HG03439 (cell line): ENCODE measurements at regions not wholly inside any gene's neighbourhood (a gene's known extent, or its start where the extent isn't known, plus 50 kb on each side); places are given as distances from the start of the nearest gene placed in this dataset.

Experiments
- ATAC-seq: cut with Tn5 transposase; IDR thresholded peaks from one replicate; pipeline ENCODE4 v1.9.1; 2021; ENCODE audit warnings: mild to moderate bottlenecking, moderate library complexity; ENCODE audit not compliant: unreplicated experiment

DNA sequence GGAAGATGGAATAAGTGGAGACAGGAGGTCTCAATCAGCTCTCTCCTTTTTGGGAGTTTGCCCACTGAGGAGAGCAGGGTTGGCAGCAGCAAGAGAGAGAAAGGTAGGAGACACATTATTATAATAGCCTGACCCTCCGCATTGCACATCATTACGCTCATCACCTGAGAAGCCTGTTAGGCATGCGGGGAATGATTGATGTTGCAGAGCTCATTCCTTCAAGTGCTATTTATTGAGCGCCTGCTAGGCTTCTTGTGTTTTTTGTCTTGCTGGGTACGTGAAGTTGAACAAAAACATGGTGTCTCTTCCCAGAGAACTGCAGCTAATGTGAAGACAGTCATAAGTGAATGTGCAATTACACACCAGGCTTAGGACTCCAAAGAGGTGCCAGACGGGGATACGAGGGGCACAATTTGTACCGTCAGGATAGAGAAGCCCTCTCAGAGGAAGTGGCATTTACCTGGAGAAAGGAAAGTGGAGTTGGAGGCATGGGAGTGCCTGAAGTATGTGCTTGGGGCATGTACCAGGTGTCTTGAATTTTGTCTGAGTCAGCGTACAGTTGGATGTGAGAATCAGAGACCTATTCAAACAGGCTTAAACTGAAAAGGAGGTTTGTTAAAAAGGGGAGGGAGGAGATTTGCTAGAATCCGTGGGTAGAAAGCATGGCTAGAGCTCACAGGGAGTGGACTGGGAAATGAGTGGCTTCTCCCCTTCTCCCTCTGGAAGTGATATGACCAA is 90.2 kb upstream of the SOD3 start:
- no peak for ATAC-seq

DNA sequence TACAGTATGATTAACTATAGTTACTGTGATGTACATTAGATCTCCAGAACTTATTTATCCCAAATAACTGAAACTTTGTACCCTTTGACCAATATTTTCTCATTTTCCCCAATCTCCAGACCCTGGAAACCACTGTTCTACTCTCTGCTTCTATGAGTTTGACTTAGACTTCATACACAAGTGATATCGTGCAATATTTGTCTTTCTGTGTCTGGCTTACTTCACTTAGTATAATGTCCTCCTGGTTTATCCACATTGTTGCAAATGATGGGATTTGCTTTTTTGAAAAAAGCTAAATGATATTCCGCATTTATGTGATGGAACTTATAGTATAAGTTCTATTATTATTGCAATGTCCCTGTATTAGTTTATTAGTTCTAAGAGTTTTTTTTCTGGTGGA is 81.8 kb upstream of the SOD3 start:
- no peak for ATAC-seq

DNA sequence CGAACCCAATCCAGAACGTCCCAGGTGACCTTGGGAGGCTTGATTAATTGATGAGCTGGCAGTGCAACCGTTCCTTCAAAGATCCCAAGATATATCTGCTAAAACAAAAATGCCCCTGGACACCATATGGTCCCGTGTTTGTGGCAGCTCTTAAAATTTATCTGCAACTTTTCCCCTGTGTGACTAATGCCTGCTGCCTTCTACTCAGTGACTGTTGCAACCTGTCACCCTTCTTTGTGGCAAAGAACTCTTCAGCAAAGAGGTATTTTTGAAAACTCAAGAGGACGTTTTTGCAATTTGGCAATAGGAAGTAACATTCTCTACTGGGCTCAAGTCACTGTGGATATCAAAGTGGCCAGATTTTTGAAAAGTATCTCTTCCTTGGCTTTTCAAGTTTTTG is 75.8 kb upstream of the SOD3 start:
- no peak for ATAC-seq

DNA sequence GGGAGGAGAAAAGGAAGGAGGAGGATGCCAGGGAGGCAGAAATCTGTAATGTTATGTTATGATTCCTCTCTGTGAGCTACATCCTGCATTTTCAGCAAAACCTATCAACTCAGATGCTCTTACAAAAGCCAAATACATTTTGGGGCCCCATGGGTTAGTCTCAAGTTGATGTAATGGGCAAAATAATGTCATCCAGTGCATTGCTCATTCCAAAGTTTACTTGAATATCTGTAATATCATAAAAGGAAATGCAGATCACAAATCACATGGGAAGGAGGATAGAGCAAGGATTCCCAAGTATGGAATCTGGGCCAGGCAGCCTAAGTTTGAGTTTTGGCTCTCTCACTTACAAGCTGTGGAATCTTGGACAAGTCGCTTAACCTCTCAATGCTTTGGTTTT is 74.9 kb upstream of the SOD3 start:
- no peak for ATAC-seq

DNA sequence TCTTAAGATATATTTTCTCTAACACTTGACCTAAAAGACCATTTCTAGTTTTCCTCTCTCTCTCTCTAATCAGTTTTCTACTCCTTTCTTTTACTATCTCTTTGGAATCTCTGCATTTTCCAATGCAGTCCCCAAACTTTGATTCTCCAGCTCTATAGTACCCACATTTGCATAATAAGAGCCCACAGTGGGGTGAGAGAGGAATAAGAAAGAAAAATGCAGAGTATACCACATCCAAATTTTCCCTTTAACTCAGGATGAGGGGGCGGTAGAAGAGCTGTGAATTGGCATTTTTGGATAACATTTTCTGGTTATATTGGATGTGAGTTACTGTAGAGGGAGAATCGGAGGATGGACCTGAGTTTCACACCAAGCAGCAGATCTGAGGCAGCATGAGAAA is 74.4 kb upstream of the SOD3 start:
- no peak for ATAC-seq

DNA sequence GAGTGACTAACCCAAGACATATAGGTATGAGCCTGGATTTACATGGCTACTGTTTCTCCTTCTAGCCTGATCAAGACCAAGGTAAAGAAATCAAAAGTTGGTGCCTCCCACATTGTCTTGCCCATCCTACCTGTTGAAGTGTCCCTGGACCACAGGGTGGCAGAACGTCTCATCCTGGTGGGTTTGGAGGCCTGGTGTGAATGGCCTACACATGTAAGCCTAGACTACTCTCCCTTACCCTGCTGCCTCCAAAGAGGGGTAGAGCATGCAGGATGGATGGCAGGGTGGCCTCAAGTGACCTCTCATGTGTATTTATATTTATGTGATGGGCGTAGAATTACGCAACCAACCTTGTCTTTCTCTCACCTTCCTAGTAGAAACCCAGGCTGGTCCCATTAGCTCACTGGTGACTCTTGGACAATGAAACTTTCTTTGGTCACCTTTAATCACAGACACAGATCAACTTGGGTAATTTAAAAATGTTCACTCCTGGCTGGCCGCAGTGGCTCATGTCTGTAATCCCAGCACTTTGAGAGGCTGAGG is 73.3 kb upstream of the SOD3 start:
- ATAC-seq, result no peak

DNA sequence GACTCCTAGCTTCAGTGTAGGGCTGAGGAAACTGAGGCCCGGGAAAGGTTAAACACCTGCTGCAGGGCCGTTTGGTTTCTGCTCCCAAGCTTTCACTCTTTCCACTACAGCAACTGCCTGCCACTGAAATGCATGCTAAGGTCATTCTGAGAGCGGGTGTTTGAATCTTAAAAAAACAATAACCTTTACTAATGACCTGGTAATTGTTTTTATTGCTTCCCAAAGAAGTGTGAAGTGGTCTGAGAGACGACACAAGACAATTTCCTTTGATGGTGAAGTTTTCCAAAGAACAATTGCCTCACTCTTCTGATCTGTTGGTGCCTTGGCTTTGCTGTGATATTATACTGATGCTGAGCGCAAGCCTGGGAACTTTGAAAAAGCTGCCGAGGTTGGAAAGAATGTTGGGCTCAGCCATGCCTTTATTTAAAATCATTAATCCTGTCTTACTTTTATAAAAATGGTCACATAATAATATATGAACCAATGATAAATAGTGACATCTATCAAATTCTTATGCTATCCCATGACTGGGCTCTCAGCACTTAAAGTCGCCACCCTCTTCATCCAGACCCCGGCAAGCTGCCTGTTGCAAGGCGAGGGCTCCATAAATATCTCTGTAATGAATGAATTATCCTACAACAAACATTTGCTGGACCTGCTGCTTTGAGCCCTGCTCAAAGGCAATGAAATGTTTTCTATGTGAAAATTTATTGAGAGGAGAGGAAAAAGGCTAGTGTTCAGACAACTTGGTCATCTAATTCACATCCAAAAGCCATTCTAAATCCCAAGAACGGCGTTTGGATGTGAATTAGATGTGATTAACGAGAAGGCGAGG is 67.8 kb upstream of the SOD3 start:
- no peak for ATAC-seq

DNA sequence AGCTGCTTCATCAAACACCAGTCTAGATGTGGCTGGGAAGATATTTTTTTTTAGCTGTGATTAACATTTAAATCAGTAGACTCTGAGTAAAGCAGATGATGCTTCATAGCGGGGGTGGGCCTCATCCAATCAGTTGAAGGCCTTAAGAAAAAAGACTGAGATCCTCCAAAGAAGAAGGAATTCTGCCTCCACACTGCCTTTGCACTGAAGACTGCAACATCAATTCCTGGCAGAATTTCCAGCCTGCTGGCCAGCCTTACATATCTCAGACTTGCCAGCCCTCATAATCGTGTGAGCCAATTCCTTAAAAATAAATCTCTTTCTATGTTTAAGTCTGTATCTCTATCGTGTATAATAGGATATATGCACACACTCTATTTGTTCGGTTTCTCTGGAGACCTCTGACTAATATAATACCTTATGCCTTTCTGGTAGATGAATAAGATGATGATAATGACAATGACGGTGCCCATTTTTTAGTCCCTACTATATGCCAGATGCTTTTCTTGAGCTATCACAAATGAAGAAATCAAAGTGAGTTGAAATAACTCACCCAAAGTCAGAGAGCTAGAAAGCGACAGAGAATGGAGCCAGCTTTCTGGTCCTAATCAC is 66.1 kb upstream of the SOD3 start:
- no peak for ATAC-seq

DNA sequence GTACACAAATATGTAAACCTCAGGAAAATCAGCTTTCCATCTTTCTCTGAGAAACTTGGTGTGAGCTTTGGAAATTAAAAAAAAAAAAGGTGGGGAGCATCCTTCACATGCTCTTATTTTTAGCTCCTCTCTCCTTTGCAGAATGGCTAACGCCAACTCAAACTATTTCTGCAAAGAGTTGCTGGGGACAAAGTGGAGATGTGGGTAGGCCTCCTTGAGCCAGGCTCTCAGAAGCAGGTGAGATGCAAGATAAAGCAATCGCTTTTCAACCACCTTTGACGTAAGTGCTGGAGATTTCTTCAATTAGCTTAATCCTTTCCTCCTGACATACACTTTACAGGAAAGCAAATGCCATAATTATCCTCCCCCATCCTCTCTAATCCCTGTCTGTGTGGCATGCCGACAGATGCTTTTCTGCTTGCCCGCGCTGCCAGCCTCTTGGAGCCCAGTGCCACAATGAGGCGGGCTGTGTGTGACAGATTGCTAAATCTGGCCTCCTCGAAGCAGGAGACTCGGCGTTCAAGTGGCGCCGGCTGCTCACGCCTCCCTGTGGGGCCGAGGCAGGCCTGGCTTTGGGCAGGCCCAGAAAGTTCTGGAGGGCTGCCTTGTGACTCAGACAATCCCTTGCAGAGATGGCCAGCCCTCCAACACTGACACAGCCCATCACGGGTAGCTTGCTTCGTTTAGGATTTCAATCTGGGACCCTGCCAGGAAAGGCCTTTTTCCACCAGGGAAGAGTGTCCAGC is 64.9 kb upstream of the SOD3 start:
- ATAC-seq, result no peak

DNA sequence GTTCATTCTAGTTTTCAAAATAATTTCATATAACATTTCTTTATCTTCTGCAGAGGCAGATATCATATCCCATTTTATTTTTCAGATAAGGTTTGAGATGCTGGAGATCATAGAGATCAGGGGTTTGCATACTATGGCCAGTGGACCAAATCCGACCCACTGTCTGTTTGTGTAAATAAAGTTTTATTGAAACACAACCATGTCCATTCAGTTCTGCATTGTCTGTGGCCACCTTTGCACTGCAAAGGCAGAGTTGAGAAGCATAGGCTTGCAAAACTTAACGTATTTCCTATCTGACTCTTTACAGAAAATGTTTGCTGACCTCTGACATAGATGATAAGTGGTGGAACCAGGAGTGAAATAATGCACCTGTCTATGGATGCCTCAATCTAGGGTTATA is 63.9 kb upstream of the SOD3 start:
- ATAC-seq, result no peak

DNA sequence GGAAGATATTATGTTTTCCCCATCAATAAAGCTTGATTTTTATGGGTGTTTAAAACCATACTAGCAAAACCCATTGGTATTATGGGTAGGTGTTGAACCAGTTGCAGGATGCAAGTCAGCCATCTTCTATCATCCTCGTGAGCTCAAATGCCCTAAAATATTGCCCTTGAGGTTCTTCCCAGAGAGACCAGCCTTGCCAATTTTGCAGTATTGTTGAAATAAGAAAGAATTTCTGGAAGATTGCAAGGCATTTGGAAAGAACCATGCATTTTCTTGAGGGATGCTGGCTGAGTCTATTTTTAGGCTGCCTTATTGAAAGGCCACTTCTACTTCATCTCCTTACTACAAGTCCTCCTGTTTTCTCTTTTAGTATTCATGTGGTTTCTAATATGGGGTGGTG is 60.9 kb upstream of the SOD3 start:
- no peak for ATAC-seq

DNA sequence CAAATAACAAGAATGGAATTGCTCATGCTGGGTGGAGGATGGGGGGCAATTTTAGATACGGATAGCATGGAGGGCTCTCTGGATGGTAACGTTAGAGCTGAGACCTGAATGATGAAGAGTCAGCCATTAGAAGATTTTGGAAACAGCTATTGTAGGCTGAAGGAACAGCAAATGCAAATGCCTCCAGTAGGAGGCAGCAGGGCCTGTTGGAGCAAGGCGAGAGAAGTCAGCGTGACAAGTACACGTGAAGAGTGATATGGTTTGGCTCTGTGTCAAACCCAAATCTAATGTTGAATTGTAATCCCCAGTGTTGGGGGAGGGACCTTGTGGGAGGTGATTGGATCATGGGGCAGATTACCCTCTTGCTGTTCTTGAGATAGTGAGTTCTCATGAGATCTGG is 59.3 kb upstream of the SOD3 start:
- ATAC-seq, result no peak

DNA sequence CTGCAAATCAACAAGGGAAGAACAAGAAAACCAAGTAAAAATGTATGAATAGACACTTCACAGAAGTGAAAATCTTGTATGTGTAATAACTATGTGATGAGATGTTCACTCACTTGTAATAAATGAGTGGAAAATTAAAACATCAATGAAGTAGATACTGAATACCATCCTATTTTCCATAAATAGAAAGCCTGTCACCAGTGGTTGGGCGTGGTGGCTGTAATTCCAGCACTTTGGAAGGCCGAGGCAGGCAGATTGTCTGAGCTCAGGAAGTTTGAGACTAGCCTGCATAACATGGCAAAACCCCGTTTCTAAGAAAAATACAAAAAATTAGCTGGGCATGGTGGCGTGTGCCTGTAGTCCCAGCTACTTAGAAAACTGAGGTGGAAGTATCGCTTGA is 53.5 kb upstream of the SOD3 start:
- ATAC-seq, result no peak

DNA sequence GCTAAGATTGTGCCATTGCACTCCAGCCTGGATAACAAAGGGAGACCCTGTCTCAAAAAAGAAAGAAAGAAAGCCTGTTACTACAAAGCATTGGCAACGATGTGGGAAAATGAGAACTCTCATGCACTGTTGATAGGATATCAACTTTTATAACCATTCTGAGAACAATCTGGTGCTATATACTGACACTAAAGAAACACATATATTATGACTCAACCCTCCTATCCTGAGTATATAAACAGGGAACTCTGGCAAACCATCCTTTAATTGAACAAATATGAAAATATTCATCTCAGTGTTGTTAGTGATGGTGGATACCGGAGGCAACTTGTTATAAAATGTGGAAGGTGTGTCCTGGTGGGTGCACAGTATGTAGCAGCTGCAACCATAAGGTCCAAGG is 53.0 kb upstream of the SOD3 start:
- ATAC-seq, result no peak

DNA sequence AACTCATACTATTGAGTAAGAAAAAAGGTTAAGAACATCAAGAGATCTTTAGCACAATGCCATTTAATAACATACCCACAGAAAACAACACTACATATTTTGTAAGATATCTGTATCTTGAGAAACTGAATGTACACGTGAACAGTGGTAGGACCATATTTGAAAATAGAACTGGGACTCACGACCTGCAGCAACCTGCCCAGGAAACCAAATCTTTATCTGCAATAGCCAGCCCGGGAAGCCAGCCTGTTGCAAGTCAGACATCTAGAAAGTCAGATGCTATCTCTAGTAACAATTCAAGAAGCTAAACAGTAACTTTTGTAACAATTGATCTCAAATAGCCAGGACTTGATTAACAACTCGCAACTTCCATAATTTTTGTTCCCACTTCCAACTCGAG is 52.6 kb upstream of the SOD3 start:
- ATAC-seq, result no peak

DNA sequence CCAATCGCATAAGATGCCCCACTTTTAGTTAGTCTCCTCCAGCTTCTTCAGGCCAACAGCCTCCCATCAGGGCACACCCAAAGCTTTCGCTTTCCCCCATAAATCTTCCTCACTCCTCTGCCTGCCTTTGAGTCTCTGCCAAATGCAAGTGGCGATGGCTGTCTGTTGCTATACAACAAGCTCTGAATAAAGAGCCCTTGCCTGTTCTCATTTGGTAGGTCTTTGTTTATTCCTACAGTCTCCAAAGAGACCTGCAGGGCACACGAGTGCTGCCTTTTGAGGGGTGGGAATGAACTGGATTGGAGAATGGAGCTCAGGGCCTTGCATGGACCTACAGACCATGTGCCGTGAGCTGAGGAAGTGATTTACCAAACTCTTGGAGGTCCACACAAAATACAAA is 52.2 kb upstream of the SOD3 start:
- no peak for ATAC-seq

DNA sequence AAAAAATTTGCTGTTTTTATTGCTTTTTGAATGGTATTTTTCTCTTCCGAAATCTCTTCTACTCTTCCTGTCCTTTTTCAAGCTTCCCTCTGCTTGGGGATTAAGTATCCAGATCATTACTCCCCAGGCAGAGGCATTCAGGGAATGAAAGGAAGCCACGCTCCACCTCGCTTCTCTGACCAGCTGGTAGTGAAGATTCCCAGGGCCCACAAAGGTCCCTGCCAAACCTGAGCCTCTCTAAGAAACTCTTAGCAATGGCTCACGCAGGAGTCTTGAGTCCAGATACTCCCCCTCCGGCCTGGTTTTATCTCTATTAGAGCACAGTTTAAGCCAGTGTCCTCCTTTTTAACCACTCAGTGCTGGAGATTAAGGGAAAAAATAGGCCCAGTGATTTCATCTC is 51.4 kb upstream of the SOD3 start:
- no peak for ATAC-seq

DNA sequence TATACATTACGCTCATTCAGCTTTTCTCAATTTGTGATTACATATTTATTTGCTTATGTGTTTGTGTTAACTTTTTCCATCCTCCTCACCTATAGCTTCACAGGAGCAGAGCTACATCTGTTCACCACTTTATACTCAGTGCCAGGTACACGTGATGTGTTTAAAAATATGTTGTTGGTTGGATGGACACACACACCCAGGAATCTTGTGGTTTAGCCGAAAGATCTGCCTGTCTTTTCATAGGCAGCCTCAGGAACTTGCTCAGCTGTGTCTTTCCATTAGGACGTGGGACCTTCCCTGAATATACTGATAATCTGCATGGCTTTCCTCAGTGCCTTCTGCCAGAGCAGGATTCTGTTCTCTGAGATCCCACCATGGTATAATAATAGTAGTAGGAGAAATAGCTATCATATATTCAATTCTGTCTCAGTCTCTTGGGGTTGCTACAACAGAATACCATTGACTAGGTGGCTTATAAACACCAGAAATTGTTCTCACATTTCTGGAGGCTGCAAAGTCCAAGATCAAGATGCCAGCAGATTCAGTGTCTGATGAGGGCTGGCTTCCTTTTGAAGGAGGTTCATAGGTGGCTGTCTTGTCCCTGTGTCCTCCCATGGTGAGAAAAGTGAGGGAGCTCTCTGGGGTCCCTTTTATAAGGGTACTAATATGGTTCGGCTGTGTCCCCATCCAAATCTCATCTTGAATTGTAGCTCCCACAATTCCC is 50.0 kb upstream of the SOD3 start:
- no peak for ATAC-seq
